HG03378 (cell line): ENCODE measurements at regions not wholly inside any gene's neighbourhood (a gene's known extent, or its start where the extent isn't known, plus 50 kb on each side); places are given as distances from the start of the nearest gene placed in this dataset.
A peak's percentile ranks its signal among the peaks of the same experiment; 100 is the strongest.

Experiments
- ATAC-seq: cut with Tn5 transposase; IDR thresholded peaks from one replicate; pipeline ENCODE4 v1.9.1; 2021; ENCODE audit warnings: mild to moderate bottlenecking, moderate library complexity; ENCODE audit not compliant: unreplicated experiment

GRCh38 chr3:103926936-103927335 is 1439.8 kb upstream of the ALCAM start:
- ATAC-seq: no peak

DNA sequence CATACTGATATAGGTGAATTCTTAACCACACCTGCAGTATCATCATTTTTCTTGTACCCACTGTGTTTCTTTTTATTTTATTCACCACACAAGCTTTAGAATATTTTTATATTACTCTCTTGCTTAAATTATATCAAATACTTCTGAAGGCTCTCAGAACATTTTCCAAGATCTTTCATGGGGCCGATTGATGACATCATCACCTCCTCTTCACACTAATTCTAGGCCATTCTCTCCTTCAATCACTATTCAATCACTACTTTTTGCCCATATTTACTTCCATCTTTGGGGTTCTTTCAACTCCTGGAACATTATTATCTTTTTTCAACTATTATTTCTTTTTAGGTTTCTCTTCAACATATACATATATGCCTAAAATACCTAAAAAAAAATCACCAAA is 1438.8 kb upstream of the ALCAM start:
- ATAC-seq: no peak

- ATAC-seq: no peak
Observed at GRCh38 chr3:103937094-103937493, 1429.6 kb upstream of the ALCAM start.

DNA sequence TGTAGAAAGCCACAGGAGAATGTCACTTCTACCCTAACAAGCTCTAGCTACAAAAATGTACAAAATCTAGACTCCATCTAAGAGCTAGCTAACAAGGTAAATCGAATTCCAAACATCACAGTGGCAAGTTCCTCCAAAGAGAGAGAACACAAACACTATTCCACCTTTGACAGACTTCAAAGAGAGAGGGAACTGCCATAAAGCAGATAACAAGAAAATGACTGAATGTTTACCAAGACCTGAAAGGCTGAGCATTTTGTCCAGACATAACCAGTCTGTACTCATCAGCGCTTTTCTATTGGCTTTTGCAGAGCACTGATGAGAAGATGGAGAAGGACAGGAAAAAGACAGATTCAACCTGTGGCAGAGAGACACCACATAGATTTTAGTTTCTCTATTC is 1419.6 kb upstream of the ALCAM start:
- no peak for ATAC-seq

DNA sequence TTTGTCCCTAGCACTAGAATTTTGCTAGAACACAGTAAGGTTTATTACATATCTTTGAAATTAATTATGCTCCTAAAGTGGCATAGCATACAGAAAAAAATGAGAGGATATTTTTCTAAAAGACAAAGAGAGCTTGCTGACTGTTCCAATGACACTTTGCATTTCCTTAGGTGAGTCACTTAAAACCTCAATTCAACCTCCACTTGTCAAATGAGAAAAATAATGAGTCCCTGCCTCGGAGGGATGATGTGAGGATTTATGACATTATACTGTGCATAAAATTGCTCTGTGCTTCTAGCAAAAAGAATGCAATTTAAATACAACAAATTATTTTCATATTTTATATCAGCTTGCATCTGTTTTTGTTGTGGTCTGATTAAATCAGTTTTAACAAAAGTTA is 1417.0 kb upstream of the ALCAM start:
- no peak for ATAC-seq

GRCh38 chr3:103950676-103951075 is 1416.0 kb upstream of the ALCAM start:
- no peak for ATAC-seq

DNA sequence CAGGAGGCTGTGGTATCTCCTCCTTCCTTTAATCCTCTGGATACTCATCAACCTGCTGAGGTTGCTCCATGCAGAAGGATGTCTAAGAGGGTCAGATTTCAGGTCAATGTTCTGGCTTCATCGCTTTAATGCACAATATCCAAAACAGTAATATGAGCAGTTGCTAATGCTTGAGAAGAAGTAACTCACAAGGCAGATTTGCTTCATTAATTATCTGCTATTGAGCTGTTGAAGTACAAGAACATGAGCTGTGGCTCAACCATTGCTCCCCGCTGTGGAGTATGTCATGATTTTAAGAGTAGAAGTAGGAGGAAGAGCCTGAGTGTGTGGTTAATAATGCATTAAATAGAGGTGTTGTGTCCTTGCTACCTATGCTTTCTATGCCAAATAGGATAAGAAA is 1412.9 kb upstream of the ALCAM start:
- ATAC-seq: no peak

DNA sequence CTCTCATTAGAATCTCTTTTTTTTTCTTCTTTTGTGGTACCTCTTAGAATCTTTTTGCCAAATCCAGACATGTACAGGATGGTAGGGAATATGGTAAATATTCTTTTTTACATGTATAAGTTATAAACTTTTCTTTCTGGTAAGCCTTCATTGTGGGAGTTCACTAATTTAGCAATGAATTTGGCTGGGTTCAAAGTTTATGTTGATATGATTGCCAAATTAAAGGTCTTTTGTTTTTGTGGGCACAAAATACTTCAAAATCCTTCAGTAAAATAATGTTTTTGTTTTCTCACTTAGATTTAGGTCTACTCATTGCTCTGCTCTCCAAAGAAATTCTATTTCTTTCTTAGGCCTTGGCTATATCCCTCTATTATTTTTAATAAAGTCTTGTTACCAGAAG is 1405.9 kb upstream of the ALCAM start:
- ATAC-seq: no peak

- ATAC-seq: no peak
Observed at GRCh38 chr3:103963599-103963998, 1403.1 kb upstream of the ALCAM start.

DNA sequence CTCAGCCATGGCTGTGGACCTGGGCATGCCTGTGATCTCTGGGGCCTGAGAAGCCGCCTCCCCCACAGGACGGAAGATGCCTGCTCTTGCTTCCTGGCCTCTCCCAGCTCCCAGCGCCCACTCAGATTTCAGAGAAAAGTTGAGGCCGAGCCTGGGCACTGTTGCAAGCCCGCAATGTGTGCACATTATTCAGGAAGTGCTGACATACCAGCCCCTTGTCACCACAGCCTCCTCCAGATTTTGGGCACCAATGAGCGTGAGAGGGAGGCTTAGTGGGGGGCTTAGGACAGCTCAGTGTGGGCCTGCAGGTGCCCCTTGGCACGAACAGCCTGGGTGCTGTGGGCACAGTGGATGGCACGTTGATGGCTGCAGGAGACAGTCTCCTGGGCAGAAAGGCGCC is 1400.9 kb upstream of the ALCAM start:
- no peak for ATAC-seq

GRCh38 chr3:103966749-103967148 is 1400.0 kb upstream of the ALCAM start:
- ATAC-seq: no peak

DNA sequence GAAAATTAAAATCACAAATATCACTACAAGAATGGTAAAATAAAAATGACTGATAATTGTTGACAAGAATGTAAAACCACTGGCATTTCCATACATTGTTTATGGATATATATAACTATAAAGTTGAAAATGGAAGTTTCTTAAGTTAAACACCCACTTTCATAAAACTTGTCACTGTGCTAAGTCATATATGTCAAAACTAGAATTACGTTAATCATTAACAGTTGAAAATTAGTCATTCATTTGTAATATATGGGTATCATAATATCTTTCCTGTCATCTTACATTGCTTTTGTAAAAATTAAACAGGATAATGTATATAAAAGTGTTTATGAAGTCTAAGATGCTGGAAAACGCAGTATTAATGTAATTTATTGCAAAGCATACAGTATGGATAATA is 1398.6 kb upstream of the ALCAM start:
- ATAC-seq: peak; percentile 79

- peak; percentile 84 for ATAC-seq
Observed at GRCh38 chr3:103968751-103969150, 1398.0 kb upstream of the ALCAM start.

DNA sequence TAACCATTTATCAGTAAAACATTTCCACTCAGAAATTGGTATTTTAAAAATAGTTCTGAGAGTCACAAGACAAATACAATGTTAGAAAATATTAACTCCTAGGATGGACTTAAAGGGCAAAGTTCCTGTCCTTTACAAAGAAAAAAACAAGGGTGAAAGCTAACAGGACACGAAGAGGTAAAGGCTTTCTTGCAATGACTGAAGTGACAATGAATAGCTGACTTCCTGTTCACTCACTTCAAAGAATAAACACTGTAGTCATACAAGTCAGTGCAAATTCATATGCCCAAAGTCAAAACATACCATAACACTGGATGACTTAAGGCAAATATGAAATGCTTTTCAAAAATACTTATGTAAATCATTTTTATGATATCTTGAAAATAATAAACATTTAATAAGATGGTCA is 1389.8 kb upstream of the ALCAM start:
- ATAC-seq: peak; percentile 65

DNA sequence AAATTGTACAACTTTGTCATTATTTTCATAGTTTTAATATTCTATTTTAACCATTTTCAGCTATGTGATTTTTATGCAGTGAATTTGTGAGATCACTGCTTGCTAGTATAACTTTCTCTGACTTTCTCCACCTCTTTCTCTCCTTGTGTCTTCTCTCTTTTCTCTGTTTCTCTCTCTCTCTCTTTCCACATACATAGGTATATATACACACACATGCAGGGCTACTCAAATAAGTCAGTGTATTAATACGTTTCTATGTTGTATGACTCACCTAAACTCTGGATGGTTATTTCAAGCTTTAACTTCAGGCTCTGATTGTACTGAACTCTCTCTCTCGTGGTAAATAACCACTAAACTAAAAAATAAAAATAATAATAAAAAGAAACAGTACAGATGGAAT is 1389.3 kb upstream of the ALCAM start:
- ATAC-seq: no peak

DNA sequence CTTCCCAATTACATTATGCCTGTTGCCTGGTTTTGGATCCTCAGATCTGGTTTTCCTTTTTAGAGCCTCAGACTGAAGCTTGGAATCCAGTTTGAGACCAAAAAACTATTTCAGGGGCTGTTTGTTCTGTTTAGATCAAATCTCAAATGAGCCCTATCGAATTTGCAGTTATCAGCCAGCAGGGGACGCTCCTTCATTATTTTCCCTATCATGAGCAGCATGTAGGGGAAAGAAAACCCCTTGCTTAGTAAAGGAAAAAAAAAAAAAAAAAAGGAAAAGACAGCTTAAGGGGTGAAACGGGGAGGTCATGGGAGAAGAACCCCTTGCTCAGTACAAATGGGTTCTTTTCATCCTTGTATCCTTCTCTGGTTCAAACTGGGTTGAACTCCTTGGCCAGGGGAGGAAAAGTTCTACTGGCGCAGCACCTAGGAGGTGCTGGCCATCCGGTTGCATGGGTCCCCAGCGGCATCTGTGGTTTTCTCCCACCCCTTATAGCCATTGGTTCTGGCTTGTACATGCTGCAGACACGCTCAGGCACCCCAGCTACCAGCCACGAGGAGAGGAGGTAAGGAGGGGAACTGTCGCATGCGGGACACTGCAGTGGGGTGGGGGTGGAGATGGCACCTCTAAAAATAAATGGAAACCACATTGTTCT is 1375.1 kb upstream of the ALCAM start:
- ATAC-seq: peak; percentile 48

DNA sequence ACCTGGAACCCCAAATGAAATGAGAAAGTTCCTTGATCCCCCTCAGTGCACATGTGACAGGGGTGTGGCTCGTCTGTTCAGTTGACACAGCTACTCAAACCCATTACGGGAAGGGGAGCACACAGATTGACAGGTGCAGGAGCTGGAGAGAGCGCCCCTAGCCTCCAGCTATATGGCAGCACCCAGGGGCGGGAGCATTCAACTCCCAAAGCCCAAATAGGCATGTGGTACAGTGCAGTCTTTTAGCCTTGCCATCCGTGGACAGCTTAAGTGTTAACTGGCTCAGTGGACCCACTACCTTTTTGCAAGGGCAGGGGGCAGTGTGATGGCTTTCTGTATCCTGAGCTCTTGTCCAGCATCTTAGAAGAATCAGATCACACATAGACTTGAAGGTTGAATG is 1374.2 kb upstream of the ALCAM start:
- no peak for ATAC-seq

GRCh38 chr3:104004956-104005355 is 1361.8 kb upstream of the ALCAM start:
- ATAC-seq: no peak

DNA sequence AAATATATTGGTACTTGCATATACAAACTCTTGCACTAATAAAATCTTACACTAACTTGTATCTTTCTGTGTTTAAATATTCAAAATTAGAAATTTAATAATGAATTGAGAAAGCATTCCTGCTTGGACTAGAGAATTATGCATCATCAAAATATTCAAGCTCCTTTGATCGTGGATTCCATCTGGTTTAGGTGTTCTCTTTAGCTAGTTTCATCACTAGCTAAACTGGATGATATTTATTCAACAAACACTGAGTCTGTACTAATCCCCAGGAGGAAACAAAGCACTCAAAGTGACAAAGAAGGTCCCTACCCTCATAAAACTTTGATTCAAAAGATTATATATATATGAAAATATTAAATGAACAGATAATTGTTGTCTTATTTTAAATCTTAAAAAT is 1360.9 kb upstream of the ALCAM start:
- ATAC-seq: no peak

GRCh38 chr3:104018541-104018940 is 1348.2 kb upstream of the ALCAM start:
- no peak for ATAC-seq

DNA sequence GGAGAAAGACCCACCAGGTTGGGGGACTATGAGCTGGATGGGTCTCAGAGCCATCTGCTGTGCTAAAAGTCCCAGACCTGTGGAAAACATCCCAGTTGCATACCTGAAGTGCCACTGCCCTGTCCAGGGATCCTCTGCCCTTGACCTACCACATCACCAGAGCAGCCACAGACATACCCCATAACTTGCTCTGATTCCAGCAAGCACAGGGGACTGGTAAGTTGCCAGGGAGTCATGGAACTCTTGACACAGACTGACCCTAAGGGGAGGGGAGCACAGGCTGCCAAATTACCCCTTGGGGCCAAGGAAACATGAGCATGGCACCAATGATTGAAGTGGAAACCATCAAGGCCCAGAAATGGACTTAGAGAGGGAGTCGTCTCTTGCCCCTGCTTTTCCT is 1335.1 kb upstream of the ALCAM start:
- ATAC-seq: no peak

GRCh38 chr3:104032283-104032682 is 1334.4 kb upstream of the ALCAM start:
- ATAC-seq: no peak

- peak; percentile 78 for ATAC-seq
Observed at GRCh38 chr3:104040896-104041295, 1325.8 kb upstream of the ALCAM start.
